K562 (cell line): ENCODE measurements at regions not wholly inside any gene's neighbourhood (a gene's known extent, or its start where the extent isn't known, plus 50 kb on each side); places are given as distances from the start of the nearest gene placed in this dataset.

Source experiments
- ATAC-seq: fragments of 200-7000 bp; cut with Tn5 transposase; 3 replicates; pipeline ENCODE4 v1.9.1; 2020; ENCODE audit warnings: moderate library complexity
- BruUV-seq: library from RNA; stranded (reverse); fragments of 400-500 nt; replicated peaks from 2 replicates; lab custom pipeline; 2021; lab: Mats Ljungman, UMichigan
- CTCF ChIA-PET: fragments of 300-600 bp; formaldehyde crosslinking; extraction: SDS; loops from one replicate; lab custom pipeline; 2021; ENCODE audit warnings: low intra/inter-chr PET ratio; lab: Yijun Ruan, JAX
- POLR2A ChIA-PET: fragments of 300-600, 350-650 bp; sonication (Branson Sonifier 250); formaldehyde crosslinking; extraction: SDS; loops from one replicate; lab custom pipeline; 2021; ENCODE audit warnings: antibody characterized with exemption, inconsistent platforms; lab: Yijun Ruan, JAX
- DNase-seq, 4 experiments: peaks; one replicate each; pipeline versions ENCODE4 v3.0.0 to v3.0.0-alpha.2; 2011 to 2018; ENCODE audit warnings: low spot score in 3 of 4, mixed read lengths in 3 of 4; ENCODE audit errors: extremely low read depth in 1 of 4
- FAIRE-seq: peaks from 2 replicates; lab custom pipeline; 2011; peaks lifted over from hg19 to GRCh38; lab: Jason Lieb, UNC
- H2AFZ ChIP-seq: 2 replicates; pipeline ENCODE4 v1.6.0; 2011; ENCODE audit warnings: low read depth, low read length, control low read depth, inconsistent platforms
- H3K27ac ChIP-seq: fragments of 200-600 bp; 3 replicates; pipeline ENCODE4 v1.8.0; 2011; ENCODE audit warnings: low read depth, mild to moderate bottlenecking, control low read depth, inconsistent platforms, low read length, moderate library complexity, mixed read lengths; ENCODE audit errors: extremely low read depth
- H3K27me3 ChIP-seq, 2 experiments: fragments of 300-600 bp in 1 of 2; 2 replicates in 1 of 2; 3 replicates in 1 of 2; pipeline versions ENCODE4 v1.6.0 to v1.8.0; 2011; ENCODE audit warnings: inconsistent platforms in 2 of 2, low read length in 2 of 2, mild to moderate bottlenecking in 1 of 2, mixed read lengths in 1 of 2, moderate library complexity in 1 of 2; ENCODE audit not compliant: control insufficient read depth in 2 of 2, insufficient read depth in 2 of 2
- H3K36me3 ChIP-seq: fragments of 300-600 bp; 3 replicates; pipeline ENCODE4 v1.8.0; 2011; ENCODE audit warnings: mild to moderate bottlenecking, low read length, inconsistent platforms; ENCODE audit not compliant: control insufficient read depth, insufficient read depth
- H3K4me1 ChIP-seq, 2 experiments: fragments of 200-600 bp in 1 of 2; replicated peaks in 1 of 2; 2 replicates in 1 of 2; 3 replicates in 1 of 2; pipeline versions ENCODE4 v1.5.1 to v1.8.0; 2011; ENCODE audit warnings: inconsistent platforms in 2 of 2, low read length in 2 of 2, mild to moderate bottlenecking in 1 of 2, mixed read lengths in 1 of 2, moderate library complexity in 1 of 2; ENCODE audit not compliant: control insufficient read depth in 2 of 2, insufficient read depth in 2 of 2
- H3K4me2 ChIP-seq: 2 replicates; pipeline ENCODE4 v1.6.1; 2011; ENCODE audit warnings: low read length, control low read depth, inconsistent platforms, mixed read lengths; ENCODE audit not compliant: insufficient read depth
- H3K4me3 ChIP-seq: fragments of 200-600 bp; sonication (generic), shearing (Covaris generic); 2 replicates; pipeline ENCODE4 v1.5.1; 2016; ENCODE audit warnings: control low read depth, inconsistent platforms
- H3K79me2 ChIP-seq: fragments of 200-600 bp; 3 replicates; pipeline ENCODE4 v1.8.0; 2011; ENCODE audit warnings: low read length, inconsistent platforms; ENCODE audit not compliant: control insufficient read depth, insufficient read depth
- H3K9ac ChIP-seq, 2 experiments: 2 replicates each; pipeline versions ENCODE4 v1.6.0 to v1.6.1; 2011; ENCODE audit warnings: low read depth in 2 of 2, low read length in 2 of 2, control low read depth in 1 of 2, inconsistent platforms in 1 of 2, mild to moderate bottlenecking in 1 of 2, mixed read lengths in 1 of 2; ENCODE audit not compliant: insufficient read depth in 1 of 2
- H3K9me1 ChIP-seq: one replicate; pipeline ENCODE4 v1.6.0; 2011; ENCODE audit warnings: inconsistent platforms, mild to moderate bottlenecking, low read length, moderate library complexity; ENCODE audit not compliant: control insufficient read depth, insufficient read depth
- H3K9me3 ChIP-seq: replicated peaks from 2 replicates; pipeline ENCODE4 v1.5.1; 2011; ENCODE audit warnings: low read depth, low read length, inconsistent platforms; ENCODE audit not compliant: control insufficient read depth, insufficient read depth
- H4K20me1 ChIP-seq: replicated peaks from 2 replicates; pipeline ENCODE4 v1.6.1; 2011; ENCODE audit warnings: low read length, inconsistent platforms, mixed read lengths; ENCODE audit not compliant: control insufficient read depth, insufficient read depth
- CREBBP ChIP-seq: IDR thresholded peaks from one replicate; pipeline ENCODE4 v1.6.1; 2012; ENCODE audit warnings: low read depth, mild to moderate bottlenecking, control low read depth, inconsistent platforms, low read length
- ILF3 ChIP-seq: fragments of 450-650 bp; IDR thresholded peaks from 2 replicates; pipeline ENCODE4 v1.6.1; 2018; ENCODE audit warnings: antibody characterized with exemption, mild to moderate bottlenecking, moderate library complexity, borderline replicate concordance
- MCM2 ChIP-seq: fragments of 450-650 bp; IDR thresholded peaks from 2 replicates; pipeline ENCODE4 v1.6.1; 2017; ENCODE audit warnings: low read depth, mild to moderate bottlenecking
- POLR2B ChIP-seq: fragments of 450-650 bp; IDR thresholded peaks from 2 replicates; pipeline ENCODE4 v1.6.1; 2018; ENCODE audit warnings: low read depth; ENCODE audit not compliant: partially characterized antibody
- WGBS: fragments of 100-300 bp; shearing (Covaris generic); methylation state at CpG from one replicate; pipeline ENCODE4 v1.1.6; 2016; ENCODE audit warnings: low coverage, mixed read lengths; ENCODE audit not compliant: insufficient coverage; ENCODE audit errors: missing lambda C conversion rate; 5-methylcytosine and 5-hydroxymethylcytosine counted together
- in situ Hi-C: fragments of 300-500 bp; cut with MboI; formaldehyde crosslinking; loops from 4 replicates; pipeline ENCODE4 v1.15.0; 2018; ENCODE audit warnings: inconsistent platforms, mixed read lengths
- intact Hi-C: fragments of 100-400 bp; cut with micrococcal nuclease; formaldehyde crosslinking; loops from 2 replicates; pipeline ENCODE4 v1.14.2; 2022
- TF ChIP-seq, protein P1 (sequence below): fragments of 250-450 bp; sonication (Bioruptor Pico); IDR thresholded peaks from 2 replicates; pipeline ENCODE4 v1.4.0; 2020; ENCODE audit warnings: mild to moderate bottlenecking, moderate library complexity, borderline replicate concordance

- Histone ChIP-seq H3K4me3 (no peak overlapping the region), H3K9me1 (no peaks in the 10 kb centered on the region), H2AFZ (no peak overlapping the region), H3K79me2 (no peaks in the 10 kb centered on the region), H3K27ac (no peak overlapping the region), H3K36me3 (no peaks in the 10 kb centered on the region), H3K4me1 (no peaks in the 10 kb centered on the region), H3K27me3 (peaks cover 31 to 54% of the 10 kb centered on the region in 2 experiments), H3K9me3 (no peaks in the 10 kb centered on the region), H4K20me1 (peaks cover 5% of the 10 kb centered on the region; the same call in 1 of the 2 replicates), H3K9ac (no peak overlapping the region), H3K4me2 (no peak overlapping the region)
- ATAC-seq, result no peak
- POLR2A ChIA-PET, result no interaction called here
- BruUV-seq, result no TSS peak
- TF ChIP-seq MCM2, result no peak
- TF ChIP-seq ILF3, result no peak
- no peak for TF ChIP-seq POLR2B
- TF ChIP-seq, protein P1, sequence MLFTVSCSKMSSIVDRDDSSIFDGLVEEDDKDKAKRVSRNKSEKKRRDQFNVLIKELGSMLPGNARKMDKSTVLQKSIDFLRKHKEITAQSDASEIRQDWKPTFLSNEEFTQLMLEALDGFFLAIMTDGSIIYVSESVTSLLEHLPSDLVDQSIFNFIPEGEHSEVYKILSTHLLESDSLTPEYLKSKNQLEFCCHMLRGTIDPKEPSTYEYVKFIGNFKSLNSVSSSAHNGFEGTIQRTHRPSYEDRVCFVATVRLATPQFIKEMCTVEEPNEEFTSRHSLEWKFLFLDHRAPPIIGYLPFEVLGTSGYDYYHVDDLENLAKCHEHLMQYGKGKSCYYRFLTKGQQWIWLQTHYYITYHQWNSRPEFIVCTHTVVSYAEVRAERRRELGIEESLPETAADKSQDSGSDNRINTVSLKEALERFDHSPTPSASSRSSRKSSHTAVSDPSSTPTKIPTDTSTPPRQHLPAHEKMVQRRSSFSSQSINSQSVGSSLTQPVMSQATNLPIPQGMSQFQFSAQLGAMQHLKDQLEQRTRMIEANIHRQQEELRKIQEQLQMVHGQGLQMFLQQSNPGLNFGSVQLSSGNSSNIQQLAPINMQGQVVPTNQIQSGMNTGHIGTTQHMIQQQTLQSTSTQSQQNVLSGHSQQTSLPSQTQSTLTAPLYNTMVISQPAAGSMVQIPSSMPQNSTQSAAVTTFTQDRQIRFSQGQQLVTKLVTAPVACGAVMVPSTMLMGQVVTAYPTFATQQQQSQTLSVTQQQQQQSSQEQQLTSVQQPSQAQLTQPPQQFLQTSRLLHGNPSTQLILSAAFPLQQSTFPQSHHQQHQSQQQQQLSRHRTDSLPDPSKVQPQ, result no peak
- TF ChIP-seq CREBBP, result no peak
- in situ Hi-C loops, result no loop called here
- DNase-seq, result no peak
- intact Hi-C loops, result no loop called here
- CTCF ChIA-PET, result no interaction called here
- WGBS, result 0% methylated on average over 2 of the region's 2 CpGs
- no peak for FAIRE-seq
Observed at GRCh38 chr6:965343-965742, 272.4 kb upstream of the EXOC2 start.
